Ascending aorta (tissue), 2 donors: ENCODE measurements at regions not wholly inside any gene's neighbourhood (a gene's known extent, or its start where the extent isn't known, plus 50 kb on each side); places are given as distances from the start of the nearest gene placed in this dataset.
"Not testable (repeated sequence)": the region's sequence is repeated elsewhere in the genome, so short reads cannot be mapped to it uniquely, and the experiment has no call there.

ENCODE experiments used
- DNase-seq, 2 donors: peaks; one replicate each; pipeline ENCODE4 v3.0.0-alpha.2; 2019; ENCODE audit warnings: low spot score in 2 of 2
- H3K27ac ChIP-seq, 2 donors: fragments of 200-600 bp; sonication (generic); one replicate each; pipeline ENCODE4 v1.5.1; 2016 to 2017; ENCODE audit warnings: mild to moderate bottlenecking in 1 of 2
- H3K27me3 ChIP-seq: fragments of 200-600 bp; sonication (generic); one replicate; pipeline ENCODE4 v1.5.1; 2017
- H3K36me3 ChIP-seq, 2 donors: fragments of 200-600 bp; sonication (generic); one replicate each; pipeline ENCODE4 v1.5.1; 2016
- H3K4me1 ChIP-seq, 2 donors: fragments of 200-600 bp; sonication (generic); one replicate each; pipeline ENCODE4 v1.5.1; 2016 to 2017; ENCODE audit warnings: mild to moderate bottlenecking in 1 of 2
- H3K4me3 ChIP-seq, 2 donors: fragments of 200-600 bp; sonication (generic); one replicate each; pipeline ENCODE4 v1.5.1; 2016 to 2017; ENCODE audit warnings: mild to moderate bottlenecking in 1 of 2
- H3K9me3 ChIP-seq, 2 donors: fragments of 200-600 bp; sonication (generic); one replicate each; pipeline ENCODE4 v1.5.1; 2016
- intact Hi-C: fragments of 100-400 bp; cut with DNase I; formaldehyde crosslinking; loops from one replicate; pipeline ENCODE4 v1.15.1; 2023
- TF ChIP-seq, protein P1 (sequence below), 3 experiments: fragments of 200-600 bp in 2 of 3; fragments of 450-650 bp in 1 of 3; sonication (generic) in 2 of 3; IDR thresholded peaks; one replicate each; pipeline ENCODE4 v1.5.1; 2016 to 2019; ENCODE audit warnings: antibody characterized with exemption in 3 of 3, mild to moderate bottlenecking in 1 of 3, moderate library complexity in 1 of 3

GRCh38 chr13:63249411-63250187 lies 1834.0 kb upstream of the PCDH20 start:
- Histone ChIP-seq H3K4me1 (no peaks in the 10 kb centered on the region), H3K27ac (no peak overlapping the region), H3K9me3 (no peaks in the 10 kb centered on the region), H3K27me3 (no peaks in the 10 kb centered on the region), H3K4me3 (no peak overlapping the region), H3K36me3 (no peaks in the 10 kb centered on the region)
- intact Hi-C loops, result no loop called here
- DNase-seq, result no peak
- TF ChIP-seq, protein P1, sequence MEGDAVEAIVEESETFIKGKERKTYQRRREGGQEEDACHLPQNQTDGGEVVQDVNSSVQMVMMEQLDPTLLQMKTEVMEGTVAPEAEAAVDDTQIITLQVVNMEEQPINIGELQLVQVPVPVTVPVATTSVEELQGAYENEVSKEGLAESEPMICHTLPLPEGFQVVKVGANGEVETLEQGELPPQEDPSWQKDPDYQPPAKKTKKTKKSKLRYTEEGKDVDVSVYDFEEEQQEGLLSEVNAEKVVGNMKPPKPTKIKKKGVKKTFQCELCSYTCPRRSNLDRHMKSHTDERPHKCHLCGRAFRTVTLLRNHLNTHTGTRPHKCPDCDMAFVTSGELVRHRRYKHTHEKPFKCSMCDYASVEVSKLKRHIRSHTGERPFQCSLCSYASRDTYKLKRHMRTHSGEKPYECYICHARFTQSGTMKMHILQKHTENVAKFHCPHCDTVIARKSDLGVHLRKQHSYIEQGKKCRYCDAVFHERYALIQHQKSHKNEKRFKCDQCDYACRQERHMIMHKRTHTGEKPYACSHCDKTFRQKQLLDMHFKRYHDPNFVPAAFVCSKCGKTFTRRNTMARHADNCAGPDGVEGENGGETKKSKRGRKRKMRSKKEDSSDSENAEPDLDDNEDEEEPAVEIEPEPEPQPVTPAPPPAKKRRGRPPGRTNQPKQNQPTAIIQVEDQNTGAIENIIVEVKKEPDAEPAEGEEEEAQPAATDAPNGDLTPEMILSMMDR (IDR thresholded peaks at IDR 0.05), result no peak

- H3K27me3 ChIP-seq, H3K27ac ChIP-seq, H3K4me1 ChIP-seq, H3K36me3 ChIP-seq, intact Hi-C loops, DNase-seq, H3K9me3 ChIP-seq, H3K4me3 ChIP-seq: not testable (repeated sequence)
These were observed 1821.2 kb upstream of the PCDH20 start for GRCh38 chr13:63236667-63237396.

DNA sequence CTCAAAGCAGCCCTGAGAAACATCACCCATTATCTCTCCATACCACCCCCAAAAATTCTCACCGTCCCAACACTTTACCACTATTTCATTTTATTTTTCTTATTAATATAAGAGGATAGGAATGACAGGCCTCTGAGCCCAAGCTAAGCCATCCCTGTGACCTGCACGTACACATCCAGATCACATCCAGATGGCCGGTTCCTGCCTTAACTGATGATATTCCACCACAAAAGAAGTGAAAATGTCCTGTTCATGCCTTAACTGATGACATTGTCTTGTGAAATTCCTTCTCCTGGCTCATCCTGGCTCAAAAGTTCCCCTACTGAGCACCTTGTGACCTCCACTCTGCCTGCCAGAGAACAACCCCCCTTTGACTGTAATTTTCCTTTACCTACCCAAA lies 1802.9 kb upstream of the PCDH20 start:
- H3K4me1 ChIP-seq, intact Hi-C loops, H3K27ac ChIP-seq, H3K36me3 ChIP-seq, H3K9me3 ChIP-seq, H3K27me3 ChIP-seq, DNase-seq, H3K4me3 ChIP-seq: not testable (repeated sequence)

- Histone ChIP-seq H3K36me3 (no peaks in the 10 kb centered on the region), H3K9me3 (no peaks in the 10 kb centered on the region), H3K4me3 (no peak overlapping the region), H3K27me3 (no peaks in the 10 kb centered on the region), H3K4me1 (no peaks in the 10 kb centered on the region), H3K27ac (no peak overlapping the region)
- TF ChIP-seq, protein P1 (IDR thresholded peaks at IDR 0.05), result no peak
- intact Hi-C loops, result no loop called here
- DNase-seq, result no peak
These were observed 1793.8 kb upstream of the PCDH20 start for GRCh38 chr13:63209330-63210017.

DNA sequence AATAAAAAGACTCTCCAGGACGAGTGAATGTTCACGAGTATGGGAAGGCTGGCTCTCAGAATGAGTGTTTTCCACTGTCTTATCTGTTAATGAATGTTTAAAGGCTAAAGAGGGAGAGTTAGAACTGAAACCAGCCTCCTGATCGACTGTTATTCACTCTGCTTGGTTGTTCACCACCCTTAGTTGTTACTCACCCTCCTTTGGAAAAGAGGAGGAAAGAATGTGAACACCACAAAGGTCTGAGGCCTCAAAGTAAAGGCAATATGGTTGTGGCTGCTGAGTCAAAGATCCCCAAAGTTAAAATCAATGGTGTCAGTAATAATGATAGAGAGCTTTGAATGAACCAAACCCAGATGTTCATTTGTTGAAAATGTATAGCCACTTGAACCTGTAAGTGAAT lies 1793.2 kb upstream of the PCDH20 start:
- H3K9me3 ChIP-seq, result no peaks in the 10 kb centered on the region

DNA sequence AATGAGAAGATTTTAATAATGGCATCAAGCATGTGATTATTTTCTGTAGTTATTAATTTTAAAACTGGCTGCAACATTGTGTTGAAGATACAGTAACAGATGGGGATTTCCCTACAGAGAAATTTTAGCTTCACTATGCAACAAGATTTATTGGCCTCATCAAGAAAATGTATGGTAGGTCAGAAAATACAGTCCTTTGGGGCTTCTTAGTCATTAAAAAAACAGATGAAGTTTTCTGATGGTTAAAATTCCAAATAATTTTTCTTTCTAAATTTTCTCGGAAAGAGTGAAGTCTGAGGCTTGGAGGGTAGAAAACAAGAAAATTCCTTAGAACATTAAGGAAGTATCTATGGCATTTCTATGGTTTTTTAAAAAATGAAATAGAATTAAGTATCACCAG lies 1790.8 kb upstream of the PCDH20 start:
- no peaks in the 10 kb centered on the region for H3K27me3 ChIP-seq
- H3K4me1 ChIP-seq, result no peaks in the 10 kb centered on the region
- no peaks in the 10 kb centered on the region for H3K36me3 ChIP-seq
- intact Hi-C loops, result no loop called here
- no peak overlapping the region for H3K27ac ChIP-seq
- no peak overlapping the region for H3K4me3 ChIP-seq
- no peak for DNase-seq
- TF ChIP-seq, protein P1 (IDR thresholded peaks at IDR 0.05), result no peak
- H3K9me3 ChIP-seq, result no peaks in the 10 kb centered on the region

More for the DNA sequence above, 1793.2 kb upstream of the PCDH20 start:
- DNase-seq, result no peak
- no peak overlapping the region for H3K4me3 ChIP-seq
- no peaks in the 10 kb centered on the region for H3K27me3 ChIP-seq
- intact Hi-C loops, result no loop called here
- no peaks in the 10 kb centered on the region for H3K4me1 ChIP-seq
- TF ChIP-seq, protein P1 (IDR thresholded peaks at IDR 0.05), result no peak
- no peak overlapping the region for H3K27ac ChIP-seq
- H3K36me3 ChIP-seq, result no peaks in the 10 kb centered on the region
